GM13977 (cell line): ENCODE measurements at regions not wholly inside any gene's neighbourhood (a gene's known extent, or its start where the extent isn't known, plus 50 kb on each side); places are given as distances from the start of the nearest gene placed in this dataset.

ENCODE experiments used
- DNase-seq: peaks from one replicate; pipeline ENCODE4 v3.0.0; 2012; ENCODE audit warnings: low spot score
- in situ Hi-C: fragments of 300-500 bp; cut with MboI; formaldehyde crosslinking; loops from one replicate; pipeline ENCODE4 v1.12.0; 2022; ENCODE audit warnings: low sequenced_read_pairs, low pct_unique_long_range_greater_than_20kb, mixed read lengths, inconsistent platforms; ENCODE audit not compliant: unreplicated experiment
- TF ChIP-seq, protein P1 (sequence below): IDR thresholded peaks from 2 replicates; pipeline ENCODE4 v1.5.1; 2012; ENCODE audit warnings: mild to moderate bottlenecking, control low read depth; ENCODE audit not compliant: insufficient read depth; ENCODE audit errors: extremely low read depth, missing control alignments

GRCh38 chr1:201740670-201741111 lies 88.3 kb upstream of the IPO9 start:
- TF ChIP-seq, protein P1, sequence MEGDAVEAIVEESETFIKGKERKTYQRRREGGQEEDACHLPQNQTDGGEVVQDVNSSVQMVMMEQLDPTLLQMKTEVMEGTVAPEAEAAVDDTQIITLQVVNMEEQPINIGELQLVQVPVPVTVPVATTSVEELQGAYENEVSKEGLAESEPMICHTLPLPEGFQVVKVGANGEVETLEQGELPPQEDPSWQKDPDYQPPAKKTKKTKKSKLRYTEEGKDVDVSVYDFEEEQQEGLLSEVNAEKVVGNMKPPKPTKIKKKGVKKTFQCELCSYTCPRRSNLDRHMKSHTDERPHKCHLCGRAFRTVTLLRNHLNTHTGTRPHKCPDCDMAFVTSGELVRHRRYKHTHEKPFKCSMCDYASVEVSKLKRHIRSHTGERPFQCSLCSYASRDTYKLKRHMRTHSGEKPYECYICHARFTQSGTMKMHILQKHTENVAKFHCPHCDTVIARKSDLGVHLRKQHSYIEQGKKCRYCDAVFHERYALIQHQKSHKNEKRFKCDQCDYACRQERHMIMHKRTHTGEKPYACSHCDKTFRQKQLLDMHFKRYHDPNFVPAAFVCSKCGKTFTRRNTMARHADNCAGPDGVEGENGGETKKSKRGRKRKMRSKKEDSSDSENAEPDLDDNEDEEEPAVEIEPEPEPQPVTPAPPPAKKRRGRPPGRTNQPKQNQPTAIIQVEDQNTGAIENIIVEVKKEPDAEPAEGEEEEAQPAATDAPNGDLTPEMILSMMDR: no peak
- in situ Hi-C loops: no loop called here
- no peak for DNase-seq

- in situ Hi-C loops: no loop called here
- no peak for DNase-seq
- TF ChIP-seq, protein P1: no peak
Observed at GRCh38 chr1:201741763-201742342, 87.1 kb upstream of the IPO9 start.

- no peak for DNase-seq
- in situ Hi-C loops: no loop called here
- TF ChIP-seq, protein P1: no peak
Observed at GRCh38 chr1:201742476-201742875, 86.5 kb upstream of the IPO9 start.

GRCh38 chr1:201742955-201743805 lies 85.8 kb upstream of the IPO9 start:
- no peak for DNase-seq
- in situ Hi-C loops: no loop called here
- TF ChIP-seq, protein P1: no peak

- DNase-seq: no peak
- in situ Hi-C loops: no loop called here
- TF ChIP-seq, protein P1: no peak
Observed at GRCh38 chr1:201745023-201745422, 83.9 kb upstream of the IPO9 start.

GRCh38 chr1:201746156-201746555 lies 82.8 kb upstream of the IPO9 start:
- TF ChIP-seq, protein P1: no peak
- in situ Hi-C loops: no loop called here
- DNase-seq: no peak
